G401.6 (cell line): ENCODE measurements at regions not wholly inside any gene's neighbourhood (a gene's known extent, or its start where the extent isn't known, plus 50 kb on each side); places are given as distances from the start of the nearest gene placed in this dataset.

Experiments used
- FAIRE-seq: peaks from 2 replicates; lab custom pipeline; 2012; peaks lifted over from hg19 to GRCh38; lab: Jason Lieb, UNC

- FAIRE-seq = no peak
These were observed 154.2 kb upstream of the NAV2 start for GRCh38 chr11:19558189-19558986.

DNA sequence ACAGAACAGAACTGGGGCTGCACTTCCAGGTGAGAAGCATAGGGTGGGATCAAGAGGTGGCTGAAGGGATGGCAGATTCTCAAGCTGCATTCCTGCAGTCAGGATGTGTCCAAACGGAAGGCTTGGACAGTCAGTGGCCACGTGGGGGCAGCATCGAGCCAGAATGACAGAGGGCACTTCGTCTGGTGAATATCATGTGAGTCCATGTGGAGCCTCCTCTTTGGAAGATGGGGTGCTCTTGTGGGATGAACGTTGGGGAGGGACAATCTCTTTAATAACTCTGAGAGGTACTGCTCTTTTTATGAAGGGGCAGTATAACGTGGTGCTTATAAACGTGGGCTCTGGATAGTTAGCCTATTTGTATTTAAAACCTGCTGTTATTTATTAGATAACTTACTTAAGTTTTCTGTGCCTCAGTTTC, 154.9 kb upstream of the NAV2 start:
- FAIRE-seq = no peak

GRCh38 chr11:19557185-19557584, 155.5 kb upstream of the NAV2 start:
- FAIRE-seq = no peak

- no peak for FAIRE-seq
These were observed 157.4 kb upstream of the NAV2 start for GRCh38 chr11:19555266-19555665.

GRCh38 chr11:19553683-19554333, 158.8 kb upstream of the NAV2 start:
- no peak for FAIRE-seq

DNA sequence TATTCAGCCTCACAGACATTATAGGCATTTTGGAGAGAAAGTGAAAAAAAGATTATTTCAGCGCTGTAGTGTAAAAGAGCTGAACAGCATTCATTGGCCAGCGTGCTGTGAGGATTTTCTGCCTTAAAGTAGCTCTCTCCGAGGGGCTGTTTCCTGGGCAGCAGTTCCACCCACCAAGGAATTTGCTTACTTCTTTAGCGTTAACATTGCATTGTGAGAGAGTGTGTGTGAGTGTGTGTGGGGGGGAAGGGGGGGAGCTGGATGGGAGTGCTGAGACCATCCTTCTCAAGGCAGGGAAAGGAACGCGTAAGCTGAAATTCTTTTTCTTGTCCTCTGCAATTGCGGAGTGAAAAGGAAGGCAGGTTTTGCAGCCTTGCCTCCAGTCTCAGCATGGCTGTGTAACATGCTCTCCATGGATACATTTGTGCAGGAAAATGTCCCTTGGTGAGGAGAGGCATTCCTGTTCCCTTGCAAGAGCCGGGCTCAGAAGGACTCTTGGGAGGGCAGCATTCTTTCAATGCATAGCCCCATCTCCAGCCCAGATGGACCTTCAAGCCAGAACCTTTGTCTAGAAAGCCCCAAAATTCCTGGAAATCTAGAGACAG, 159.9 kb upstream of the NAV2 start:
- FAIRE-seq = no peak

DNA sequence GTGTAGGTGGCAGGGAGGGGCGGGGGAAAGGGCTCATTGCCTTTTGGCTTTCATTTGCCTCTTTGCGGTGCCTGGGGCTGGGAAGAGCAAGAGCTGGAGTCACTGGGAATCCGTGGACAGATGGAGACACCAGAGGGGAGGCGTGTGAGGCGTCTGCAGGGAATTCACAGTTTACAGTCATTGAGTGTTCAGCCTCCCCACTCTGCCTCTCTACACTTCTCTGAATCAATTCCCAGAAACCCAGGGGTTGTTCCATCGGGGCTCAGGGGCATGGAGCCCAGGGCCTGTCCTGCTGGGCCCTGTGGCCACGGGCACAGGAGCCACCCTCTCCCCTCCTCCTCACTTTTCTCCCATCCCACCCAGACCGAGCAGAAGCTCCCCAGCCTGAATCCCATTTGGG, 160.5 kb upstream of the NAV2 start:
- no peak for FAIRE-seq

GRCh38 chr11:19551457-19551856, 161.2 kb upstream of the NAV2 start:
- FAIRE-seq = no peak

GRCh38 chr11:19547044-19547443, 165.6 kb upstream of the NAV2 start:
- no peak for FAIRE-seq

- no peak for FAIRE-seq
These were observed 166.3 kb upstream of the NAV2 start for GRCh38 chr11:19546325-19546724.

GRCh38 chr11:19541521-19542049, 171.1 kb upstream of the NAV2 start:
- FAIRE-seq = no peak

GRCh38 chr11:19539861-19540260, 172.8 kb upstream of the NAV2 start:
- no peak for FAIRE-seq

DNA sequence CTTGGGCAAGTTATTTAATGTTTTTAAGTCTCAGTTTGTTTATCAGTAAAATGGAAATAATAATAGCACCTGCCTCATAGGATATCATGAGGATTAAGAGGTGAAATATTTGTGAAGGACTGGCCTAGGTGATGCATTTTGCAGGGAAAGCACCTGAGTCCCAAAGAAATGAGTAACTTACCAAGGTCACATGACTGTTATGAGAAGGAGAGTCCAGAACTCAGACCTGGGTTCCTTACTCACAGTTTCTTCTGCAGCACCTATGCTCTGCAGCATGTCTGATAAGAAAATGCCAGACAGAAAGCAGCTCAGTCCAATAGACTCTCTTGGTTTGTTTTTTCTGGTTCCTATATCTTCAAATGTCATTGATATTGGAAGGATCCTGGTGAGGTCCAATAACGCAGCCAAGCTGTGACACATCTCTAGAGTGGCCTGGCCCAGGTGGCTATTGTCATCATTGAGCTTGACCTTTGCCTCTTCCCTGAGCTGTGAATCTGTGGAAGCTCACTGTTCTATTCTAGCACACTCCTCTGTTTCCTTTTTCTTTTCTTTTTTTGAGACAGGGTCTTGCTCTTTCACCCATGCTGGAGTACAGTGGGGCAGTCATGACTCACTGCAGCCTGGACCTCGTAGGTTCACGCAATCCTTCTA, 174.7 kb upstream of the NAV2 start:
- no peak for FAIRE-seq

GRCh38 chr11:19536131-19536530, 176.5 kb upstream of the NAV2 start:
- no peak for FAIRE-seq

DNA sequence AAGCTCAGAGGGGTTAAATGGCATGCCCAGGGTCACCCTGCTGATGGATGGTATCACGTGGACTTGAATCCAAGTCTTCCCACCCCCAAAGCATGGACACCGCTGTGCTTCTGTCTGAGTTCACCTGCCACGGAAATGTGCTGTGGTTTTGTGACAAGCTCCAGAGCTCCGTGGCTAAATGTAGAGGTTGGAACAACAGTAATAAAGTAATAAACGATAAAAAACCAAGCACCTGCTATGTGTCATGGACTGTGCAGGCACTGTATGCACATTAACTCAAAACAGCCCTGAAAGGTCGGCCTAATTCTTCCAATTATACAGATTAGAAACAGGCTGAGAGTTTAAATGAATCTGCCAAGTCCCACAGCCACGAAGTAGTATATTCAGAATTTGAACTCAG, 182.1 kb upstream of the NAV2 start:
- no peak for FAIRE-seq

- FAIRE-seq = no peak
These were observed 186.5 kb upstream of the NAV2 start for GRCh38 chr11:19526119-19526518.

DNA sequence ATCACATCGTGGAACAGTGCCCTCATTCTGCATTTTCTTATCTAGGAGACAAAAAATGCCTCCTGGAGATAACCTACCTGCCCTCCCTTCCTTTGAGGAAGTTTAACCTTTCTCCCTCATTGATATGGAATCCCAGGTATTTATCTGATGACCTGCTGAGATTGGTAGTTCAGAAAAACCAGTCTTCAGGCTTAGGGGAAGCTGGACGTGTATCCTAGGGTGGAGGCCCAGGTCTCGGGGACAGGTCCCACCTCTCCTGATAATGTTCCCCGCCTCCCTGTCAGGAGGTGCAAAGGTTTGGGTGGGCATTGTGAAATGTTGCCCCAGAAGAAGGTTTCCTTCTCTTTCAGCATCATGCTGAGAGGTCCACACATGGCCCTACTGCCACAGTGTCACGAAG, 186.9 kb upstream of the NAV2 start:
- no peak for FAIRE-seq

DNA sequence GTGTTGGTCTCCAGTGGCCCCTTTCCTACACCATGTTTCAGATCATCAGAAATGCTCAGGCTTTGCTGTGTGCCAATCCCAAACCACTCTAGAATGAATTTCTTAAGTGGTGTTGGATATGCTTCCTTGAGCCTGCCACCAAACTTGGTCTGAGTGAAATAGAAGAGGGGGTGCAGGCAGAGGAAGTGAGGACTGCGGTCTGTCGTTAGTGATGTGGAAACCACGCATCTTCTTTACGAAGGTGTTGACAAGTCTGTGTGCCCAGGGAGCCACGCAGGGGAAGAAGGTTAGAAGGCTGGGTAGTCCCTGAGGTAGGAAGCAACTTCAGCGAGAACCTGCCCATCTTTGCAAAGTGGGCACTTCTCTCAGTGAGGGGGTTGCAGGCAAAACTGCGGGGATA, 187.4 kb upstream of the NAV2 start:
- no peak for FAIRE-seq

DNA sequence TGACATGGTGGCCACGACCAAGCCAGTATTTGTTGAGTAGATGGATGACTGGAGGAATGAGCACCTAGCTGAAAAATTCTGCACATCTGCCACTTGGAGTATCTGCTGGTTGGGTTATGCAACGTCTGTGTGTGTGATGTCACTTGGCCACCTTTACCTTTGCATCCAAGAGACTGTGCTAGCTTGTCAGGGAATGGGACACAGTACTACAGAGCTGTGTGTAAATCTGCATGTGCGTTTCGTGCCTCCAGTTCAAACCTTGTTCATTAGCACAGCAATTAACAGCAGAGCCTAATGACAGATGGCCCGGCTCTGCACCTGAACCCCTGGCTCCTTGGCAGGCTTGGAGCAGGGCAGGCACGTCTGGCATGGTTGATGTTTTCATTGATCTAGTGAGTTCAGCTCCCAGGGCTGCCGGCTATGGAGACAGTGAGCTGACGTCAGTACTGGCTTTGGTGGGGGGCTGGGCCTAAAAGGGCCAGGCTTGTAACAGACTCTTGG, 188.4 kb upstream of the NAV2 start:
- no peak for FAIRE-seq

DNA sequence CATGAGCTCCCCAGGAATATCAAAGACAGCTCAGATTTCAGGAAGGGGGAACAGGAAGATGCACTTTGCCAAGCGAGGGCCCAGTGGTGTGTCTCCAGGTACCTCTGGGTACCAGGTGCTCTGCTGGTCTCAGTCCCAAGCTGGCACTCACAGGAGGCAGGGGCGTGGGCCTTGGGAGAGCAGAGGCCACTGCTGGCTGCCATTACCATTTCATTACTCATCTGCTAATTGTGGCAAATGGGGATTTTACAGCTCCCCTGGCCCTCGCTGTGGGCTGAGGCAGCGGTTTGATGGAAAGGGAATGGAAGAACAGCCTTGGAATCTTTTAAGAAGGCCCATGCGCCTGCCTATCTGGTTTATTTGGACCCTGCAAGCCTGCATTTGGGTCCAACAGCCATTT, 192.0 kb upstream of the NAV2 start:
- no peak for FAIRE-seq

- no peak for FAIRE-seq
These were observed 192.6 kb upstream of the NAV2 start for GRCh38 chr11:19519912-19520641.

DNA sequence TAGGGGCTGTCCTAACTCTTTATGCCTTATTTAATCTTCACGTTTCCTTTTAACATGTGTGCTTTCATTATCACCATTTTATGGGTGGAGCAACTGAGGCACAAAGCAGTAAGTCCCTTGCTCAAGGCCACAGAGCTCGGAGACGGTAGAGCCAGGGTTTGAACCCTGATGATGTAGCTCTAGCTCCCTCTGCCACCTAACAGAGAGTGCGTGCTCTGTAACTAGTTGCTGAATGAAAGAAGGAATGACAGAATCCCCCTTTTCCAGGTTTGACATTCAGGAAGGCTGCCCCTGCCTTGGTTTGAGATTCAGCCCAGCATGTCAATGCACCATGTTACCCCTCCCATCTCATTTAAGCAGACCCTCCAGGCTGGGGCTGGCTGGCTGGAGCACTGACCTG, 193.3 kb upstream of the NAV2 start:
- FAIRE-seq = no peak
